ENCODE measurements at regions not wholly inside any gene's neighbourhood (a gene's known extent, or its start where the extent isn't known, plus 50 kb on each side); places are given as distances from the start of the nearest gene placed in this dataset.

DNA sequence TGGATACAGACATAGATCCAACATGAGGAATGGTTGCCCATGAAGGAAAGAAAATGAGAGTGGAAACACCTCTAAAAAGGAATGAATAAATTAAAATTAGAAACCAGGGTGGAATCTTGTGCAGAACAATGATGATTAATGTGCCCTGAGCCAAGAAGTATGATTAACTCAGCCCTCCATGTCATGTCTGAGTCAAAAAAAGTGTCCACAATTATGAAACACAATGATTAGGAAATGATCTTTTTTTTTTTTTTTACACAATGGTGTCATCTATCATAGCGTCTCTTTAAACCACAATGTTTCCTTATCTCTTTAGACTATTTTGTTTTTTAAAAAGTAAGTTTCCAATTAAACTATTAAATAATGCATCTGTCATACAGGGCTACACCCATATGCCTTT lies 78.9 kb upstream of the RAB4A start:
- Histone ChIP-seq H3K4me1 (ENCODE audit: control insufficient read depth, insufficient read depth, low read length) (peaks cover 38% of the 10 kb centered on the region), H3K36me3 (ENCODE audit: control insufficient read depth, insufficient read depth, low read length, severe bottlenecking) (no peaks in the 10 kb centered on the region), H3K4me3 (ENCODE audit: low read length) (no peak overlapping the region), H3K9ac (ENCODE audit: low read length) (no peak overlapping the region), H3K27me3 (replicated peaks; ENCODE audit: control insufficient read depth, insufficient read depth, low read length) (no peaks in the 10 kb centered on the region), H3K9me3 (ENCODE audit: control insufficient read depth, low read length) (no peaks in the 10 kb centered on the region)
- DNase-seq (ENCODE audit: low read depth): peak; percentile 53

DNA sequence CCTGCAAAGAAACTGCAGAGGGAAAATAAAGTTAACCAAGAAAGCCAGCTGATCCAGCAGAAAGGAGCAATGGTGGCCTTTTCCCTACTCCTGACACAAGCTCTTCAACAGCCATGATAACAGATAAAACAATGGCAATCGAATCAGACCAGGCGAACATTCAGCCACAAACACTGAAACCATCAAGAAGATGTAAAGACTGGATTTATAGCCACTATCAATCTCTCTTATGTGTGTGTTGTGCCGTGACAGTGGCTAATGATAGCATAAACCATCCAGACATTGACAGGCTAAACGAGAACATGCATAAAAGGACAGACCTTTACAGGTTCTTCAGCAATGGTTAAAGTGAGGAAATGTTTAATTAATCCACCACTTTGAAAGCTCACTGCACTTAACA lies 78.1 kb upstream of the RAB4A start:
- DNase-seq (ENCODE audit: low read depth): no peak
- no peak overlapping the region for H3K4me3 ChIP-seq (ENCODE audit: low read length)
- no peaks in the 10 kb centered on the region for H3K27me3 ChIP-seq (replicated peaks; ENCODE audit: control insufficient read depth, insufficient read depth, low read length)
- no peaks in the 10 kb centered on the region for H3K36me3 ChIP-seq (ENCODE audit: control insufficient read depth, insufficient read depth, low read length, severe bottlenecking)
- H3K9ac ChIP-seq (ENCODE audit: low read length): no peak overlapping the region
- H3K4me1 ChIP-seq (ENCODE audit: control insufficient read depth, insufficient read depth, low read length): peaks cover 43% of the 10 kb centered on the region
- no peaks in the 10 kb centered on the region for H3K9me3 ChIP-seq (ENCODE audit: control insufficient read depth, low read length)

DNA sequence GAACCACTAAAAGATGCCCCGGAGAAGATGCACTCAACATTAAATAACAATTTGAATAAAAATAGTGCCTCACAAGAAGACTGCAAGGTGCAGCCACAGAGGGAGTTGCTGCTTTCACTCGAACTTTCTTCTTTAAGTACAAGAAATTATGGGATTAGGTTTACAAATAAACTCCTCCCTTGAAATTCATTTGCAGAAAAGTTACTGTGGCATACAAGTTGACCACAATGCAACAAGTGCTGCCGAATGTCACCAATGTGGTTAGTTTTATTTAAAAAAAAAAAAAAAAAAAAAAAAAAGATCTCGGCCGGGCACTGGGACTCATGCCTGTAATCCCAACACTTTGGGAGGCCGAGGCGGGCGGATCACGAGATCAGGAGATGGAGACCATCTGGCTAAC lies 76.8 kb upstream of the RAB4A start:
- peaks cover 41% of the 10 kb centered on the region for H3K4me1 ChIP-seq (ENCODE audit: control insufficient read depth, insufficient read depth, low read length)
- no peaks in the 10 kb centered on the region for H3K36me3 ChIP-seq (ENCODE audit: control insufficient read depth, insufficient read depth, low read length, severe bottlenecking)
- DNase-seq (ENCODE audit: low read depth): no peak
- H3K4me3 ChIP-seq (ENCODE audit: low read length): no peak overlapping the region
- no peaks in the 10 kb centered on the region for H3K27me3 ChIP-seq (replicated peaks; ENCODE audit: control insufficient read depth, insufficient read depth, low read length)
- H3K9me3 ChIP-seq (ENCODE audit: control insufficient read depth, low read length): no peaks in the 10 kb centered on the region
- no peak overlapping the region for H3K9ac ChIP-seq (ENCODE audit: low read length)

DNA sequence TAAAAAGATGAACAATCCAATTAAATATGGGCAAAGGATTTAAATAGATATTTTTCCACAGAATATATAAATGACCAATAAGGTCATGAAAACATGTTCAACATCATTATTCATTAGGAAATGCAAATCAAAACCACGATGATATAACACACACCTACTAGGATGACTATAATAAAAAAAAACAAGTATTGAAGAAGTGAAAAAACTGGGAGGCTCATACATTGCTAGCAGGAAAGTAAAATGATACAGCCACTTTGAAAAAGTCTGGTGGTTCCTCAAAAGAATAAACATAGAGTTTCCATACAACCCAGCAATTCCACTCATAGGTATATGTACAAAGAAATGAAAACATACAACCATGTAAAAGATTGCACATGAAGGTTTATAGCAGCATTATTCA lies 75.7 kb upstream of the RAB4A start:
- no peak for DNase-seq (ENCODE audit: low read depth)
- H3K9ac ChIP-seq (ENCODE audit: low read length): no peak overlapping the region

DNA sequence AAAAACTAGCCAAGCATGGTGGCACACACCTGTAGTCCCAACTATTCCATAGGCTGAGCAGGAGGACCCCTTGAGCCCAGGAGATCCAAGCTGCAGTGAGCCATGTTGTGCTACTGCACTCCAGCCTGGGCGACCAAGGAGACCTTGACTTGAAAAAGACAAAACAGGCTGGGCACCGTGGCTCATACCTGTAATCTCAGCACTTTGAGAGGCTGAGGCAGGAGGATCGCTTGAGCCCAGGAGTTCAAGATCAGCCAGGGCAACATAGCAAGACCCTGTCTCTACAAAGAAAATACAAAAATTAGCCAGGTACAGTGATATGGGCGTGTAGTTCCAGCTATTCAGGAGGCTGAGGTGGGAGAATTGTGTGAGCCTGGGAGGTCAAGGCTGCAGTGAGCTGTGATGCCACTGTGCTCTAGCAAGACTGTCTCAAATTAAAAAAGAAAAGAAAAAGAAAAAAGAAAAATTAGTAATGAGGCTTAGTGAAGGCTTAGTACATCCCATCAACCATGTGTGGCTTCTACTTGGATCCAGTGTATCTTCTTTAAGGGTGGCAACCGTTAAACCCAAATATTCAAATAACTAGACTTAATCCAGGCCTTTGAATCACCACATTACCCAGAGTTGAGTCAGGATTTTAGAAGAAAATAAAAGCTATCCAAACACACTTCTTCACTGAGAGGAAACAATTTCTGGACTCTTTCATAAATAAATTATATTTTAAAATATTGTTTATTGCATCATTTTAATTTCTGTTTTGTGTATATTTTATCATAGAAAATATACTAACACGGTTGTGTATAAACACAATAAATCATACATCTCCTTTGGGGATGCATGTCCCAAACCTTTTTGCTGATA lies 74.3 kb upstream of the RAB4A start:
- H3K4me3 ChIP-seq (ENCODE audit: low read length): no peak overlapping the region

More for the DNA sequence above, 75.7 kb upstream of the RAB4A start:
- no peaks in the 10 kb centered on the region for H3K9me3 ChIP-seq (ENCODE audit: control insufficient read depth, low read length)
- no peaks in the 10 kb centered on the region for H3K27me3 ChIP-seq (replicated peaks; ENCODE audit: control insufficient read depth, insufficient read depth, low read length)
- H3K36me3 ChIP-seq (ENCODE audit: control insufficient read depth, insufficient read depth, low read length, severe bottlenecking): no peaks in the 10 kb centered on the region
- peaks cover 38% of the 10 kb centered on the region for H3K4me1 ChIP-seq (ENCODE audit: control insufficient read depth, insufficient read depth, low read length)
- no peak overlapping the region for H3K4me3 ChIP-seq (ENCODE audit: low read length)

DNA sequence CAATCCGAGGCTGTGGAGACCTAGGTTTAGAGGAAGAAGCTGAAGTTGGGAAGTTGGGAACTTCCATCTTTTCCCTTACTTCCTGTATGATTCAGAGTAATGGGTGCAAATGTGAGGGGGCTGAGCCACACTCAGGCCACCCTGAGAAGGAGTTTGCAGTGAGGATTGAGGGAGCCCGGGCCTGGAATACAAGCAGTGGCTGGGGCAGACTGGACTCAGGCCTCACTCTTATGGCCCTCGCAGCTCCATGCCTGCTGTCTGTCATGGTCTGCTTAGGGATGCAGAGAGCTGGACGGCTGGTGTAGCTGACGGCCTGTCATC lies 73.7 kb upstream of the RAB4A start:
- H3K9ac ChIP-seq (ENCODE audit: low read length): no peak overlapping the region
- no peak for DNase-seq (ENCODE audit: low read depth)
- peaks cover 21% of the 10 kb centered on the region for H3K4me1 ChIP-seq (ENCODE audit: control insufficient read depth, insufficient read depth, low read length)
- H3K9me3 ChIP-seq (ENCODE audit: control insufficient read depth, low read length): no peaks in the 10 kb centered on the region
- H3K27me3 ChIP-seq (replicated peaks; ENCODE audit: control insufficient read depth, insufficient read depth, low read length): no peaks in the 10 kb centered on the region
- no peak overlapping the region for H3K4me3 ChIP-seq (ENCODE audit: low read length)
- H3K36me3 ChIP-seq (ENCODE audit: control insufficient read depth, insufficient read depth, low read length, severe bottlenecking): no peaks in the 10 kb centered on the region

More for the DNA sequence above, 74.3 kb upstream of the RAB4A start:
- H3K9ac ChIP-seq (ENCODE audit: low read length): no peak overlapping the region
- H3K27me3 ChIP-seq (replicated peaks; ENCODE audit: control insufficient read depth, insufficient read depth, low read length): no peaks in the 10 kb centered on the region
- no peaks in the 10 kb centered on the region for H3K9me3 ChIP-seq (ENCODE audit: control insufficient read depth, low read length)
- no peaks in the 10 kb centered on the region for H3K36me3 ChIP-seq (ENCODE audit: control insufficient read depth, insufficient read depth, low read length, severe bottlenecking)
- DNase-seq (ENCODE audit: low read depth): peak; percentile 42
- H3K4me1 ChIP-seq (ENCODE audit: control insufficient read depth, insufficient read depth, low read length): peaks cover 24% of the 10 kb centered on the region

DNA sequence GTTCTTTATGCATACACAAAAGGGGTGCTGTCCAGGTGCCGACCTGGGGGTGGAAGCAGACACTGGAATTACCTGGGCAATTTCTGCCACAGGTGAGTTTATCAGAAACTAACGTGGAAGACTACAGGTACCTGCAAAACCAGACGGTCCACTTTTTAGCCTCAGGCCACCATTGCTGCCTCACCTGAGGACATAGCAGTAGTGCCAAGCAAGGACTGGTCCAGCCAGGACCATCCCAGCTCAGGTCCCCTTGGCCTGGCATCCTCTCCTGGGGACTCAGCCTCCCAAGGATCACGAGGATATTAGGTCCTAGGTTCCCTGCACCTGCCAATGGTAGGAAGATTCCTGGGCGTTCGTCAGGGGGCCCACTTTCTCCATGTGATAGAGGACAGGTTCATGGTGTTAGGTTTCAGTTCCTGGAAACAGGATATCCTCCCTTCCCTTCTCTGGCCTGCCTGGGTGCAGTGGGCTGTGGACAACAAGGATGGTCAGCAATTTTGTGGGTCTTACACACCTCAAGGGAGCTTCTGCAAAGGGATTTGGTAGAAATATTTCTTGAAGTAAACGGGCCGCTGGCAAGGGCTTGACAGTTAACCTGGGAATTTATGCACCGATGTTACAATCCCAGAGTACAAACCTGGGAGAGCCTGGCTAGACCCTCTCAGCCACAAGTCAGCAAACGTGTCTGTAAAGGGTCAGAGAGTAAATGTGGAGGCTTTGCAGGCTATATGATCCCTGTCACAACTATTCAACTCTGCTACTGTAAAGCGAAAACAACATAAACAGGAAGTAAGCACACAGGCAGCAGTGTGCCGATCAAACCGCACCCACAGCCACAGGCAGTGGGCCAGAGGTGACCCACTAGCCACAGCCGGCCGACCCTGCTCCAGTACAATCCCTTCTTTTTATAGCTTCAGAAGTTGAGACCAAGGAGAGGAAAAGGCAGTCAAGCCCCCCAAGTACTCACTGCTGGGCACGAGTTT lies 71.4 kb upstream of the RAB4A start:
- Histone ChIP-seq H3K36me3 (ENCODE audit: control insufficient read depth, insufficient read depth, low read length, severe bottlenecking) (no peaks in the 10 kb centered on the region), H3K4me3 (ENCODE audit: low read length) (peak overlapping the region; percentile 22), H3K9ac (ENCODE audit: low read length) (peak overlapping the region; percentile 16), H3K9me3 (ENCODE audit: control insufficient read depth, low read length) (no peaks in the 10 kb centered on the region), H3K27me3 (replicated peaks; ENCODE audit: control insufficient read depth, insufficient read depth, low read length) (no peaks in the 10 kb centered on the region), H3K4me1 (ENCODE audit: control insufficient read depth, insufficient read depth, low read length) (peaks cover 15% of the 10 kb centered on the region)
- DNase-seq (ENCODE audit: low read depth): no peak

DNA sequence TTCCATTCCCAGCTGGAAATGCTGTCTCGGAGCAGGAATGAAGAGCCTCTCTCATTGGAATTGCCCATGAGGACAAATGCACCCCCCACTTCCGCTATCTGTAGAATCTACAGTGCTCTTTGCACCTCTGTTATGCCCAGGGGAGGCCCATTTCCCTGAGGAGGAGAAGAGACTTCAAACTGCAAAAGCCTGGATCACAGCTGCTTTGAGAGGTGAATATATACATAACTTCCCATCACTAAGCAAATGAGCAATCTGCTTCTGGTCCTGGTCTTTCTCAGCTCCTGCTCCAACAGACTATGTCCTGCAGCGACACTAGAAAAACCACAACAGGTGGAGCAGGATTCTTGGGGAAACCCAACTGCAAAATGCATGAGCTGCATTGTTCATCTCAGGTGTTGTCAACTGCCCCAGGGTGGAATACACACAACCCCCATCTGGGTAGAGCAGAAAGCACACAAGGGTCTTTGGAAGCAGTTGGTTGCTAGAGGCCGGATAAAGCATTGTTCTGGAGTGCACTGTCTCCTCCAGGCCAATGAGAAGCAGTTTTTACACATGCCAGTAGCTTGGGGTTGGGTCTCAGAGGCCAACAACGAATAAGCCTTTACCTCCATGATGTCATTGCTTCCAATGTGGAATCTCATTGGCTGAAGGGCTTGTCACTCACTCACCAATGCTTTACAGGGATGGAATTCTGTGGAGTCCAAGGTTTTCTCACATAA lies 67.7 kb upstream of the RAB4A start:
- no peaks in the 10 kb centered on the region for H3K36me3 ChIP-seq (ENCODE audit: control insufficient read depth, insufficient read depth, low read length, severe bottlenecking)
- peaks cover 25% of the 10 kb centered on the region for H3K4me1 ChIP-seq (ENCODE audit: control insufficient read depth, insufficient read depth, low read length)
- no peaks in the 10 kb centered on the region for H3K9me3 ChIP-seq (ENCODE audit: control insufficient read depth, low read length)
- no peak overlapping the region for H3K4me3 ChIP-seq (ENCODE audit: low read length)
- no peak overlapping the region for H3K9ac ChIP-seq (ENCODE audit: low read length)
- H3K27me3 ChIP-seq (replicated peaks; ENCODE audit: control insufficient read depth, insufficient read depth, low read length): no peaks in the 10 kb centered on the region
- DNase-seq (ENCODE audit: low read depth): no peak

DNA sequence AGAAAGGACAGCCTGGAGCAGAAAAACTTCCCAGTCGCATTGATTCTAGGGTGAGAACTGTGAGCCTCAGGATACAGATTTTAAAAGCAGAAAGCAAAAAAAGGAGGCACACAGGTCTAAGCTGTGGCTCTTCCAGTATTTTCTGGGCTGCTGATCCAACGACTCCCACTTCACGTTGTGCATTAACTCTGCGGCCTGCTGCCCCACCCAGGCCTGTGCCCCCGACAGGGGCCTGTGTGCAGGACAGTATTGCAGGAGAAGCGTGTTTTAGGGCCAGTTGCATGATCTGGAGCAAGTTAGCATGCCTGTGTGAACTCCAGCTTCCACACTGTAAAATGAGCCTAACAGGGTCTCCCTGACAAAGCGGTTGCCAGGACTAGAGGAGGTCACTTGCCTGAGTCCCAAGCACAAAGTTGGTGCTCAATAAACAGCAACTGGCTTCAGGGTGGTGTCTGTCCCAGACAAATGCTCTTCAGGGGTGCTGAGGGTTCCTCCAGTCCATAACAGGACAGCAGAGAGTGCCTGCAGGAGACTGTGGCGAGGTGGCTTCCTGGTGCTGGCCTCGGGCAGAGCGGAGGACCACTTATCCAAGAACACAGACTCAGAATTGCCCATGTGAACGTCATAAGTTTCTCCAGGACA lies 66.8 kb upstream of the RAB4A start:
- peaks cover 25% of the 10 kb centered on the region for H3K4me1 ChIP-seq (ENCODE audit: control insufficient read depth, insufficient read depth, low read length)
- H3K4me3 ChIP-seq (ENCODE audit: low read length): no peak overlapping the region
- no peaks in the 10 kb centered on the region for H3K27me3 ChIP-seq (replicated peaks; ENCODE audit: control insufficient read depth, insufficient read depth, low read length)
- no peak for DNase-seq (ENCODE audit: low read depth)
- H3K9ac ChIP-seq (ENCODE audit: low read length): no peak overlapping the region
- H3K9me3 ChIP-seq (ENCODE audit: control insufficient read depth, low read length): no peaks in the 10 kb centered on the region
- H3K36me3 ChIP-seq (ENCODE audit: control insufficient read depth, insufficient read depth, low read length, severe bottlenecking): no peaks in the 10 kb centered on the region

DNA sequence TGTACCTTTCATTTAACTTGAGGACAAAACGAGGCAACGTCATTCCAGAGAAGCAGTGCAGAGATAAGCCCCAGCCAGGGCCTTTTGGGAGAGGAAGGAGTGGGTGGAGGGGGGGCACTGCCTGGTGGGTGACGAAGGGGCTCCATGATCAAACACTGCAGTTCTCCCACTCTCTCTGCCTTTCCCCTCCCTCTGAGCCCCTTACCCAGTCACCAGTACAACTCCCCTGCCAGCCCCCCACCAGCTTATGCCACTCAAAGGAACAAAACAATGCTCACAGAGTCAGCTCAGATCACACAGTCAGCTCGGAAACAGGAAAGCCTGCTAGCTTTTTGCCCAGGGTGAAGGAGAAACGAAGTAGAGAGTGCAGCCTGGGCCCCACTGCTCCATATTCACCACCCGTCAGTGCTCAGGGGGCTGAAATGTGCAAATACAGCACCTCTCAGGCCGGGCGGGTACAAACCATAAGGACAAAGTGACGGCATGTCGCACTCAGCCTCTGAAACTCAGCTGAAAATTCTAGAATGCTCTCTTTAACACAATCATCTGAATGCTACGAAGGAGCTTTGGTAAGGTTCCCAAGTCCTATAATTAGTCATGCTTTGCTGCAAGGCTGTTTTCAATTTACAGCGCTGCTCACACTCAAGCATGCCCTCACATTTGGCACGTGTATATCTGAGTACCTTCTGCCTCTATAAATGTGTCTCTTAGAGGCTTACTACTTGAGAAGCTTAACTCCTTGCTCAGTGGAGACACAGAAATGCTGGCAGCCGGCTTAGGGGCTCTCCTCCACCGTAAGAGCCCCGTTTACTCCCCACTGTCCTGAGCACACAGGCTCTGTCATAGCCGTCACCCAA lies 65.8 kb upstream of the RAB4A start:
- Histone ChIP-seq H3K27me3 (replicated peaks; ENCODE audit: control insufficient read depth, insufficient read depth, low read length) (no peaks in the 10 kb centered on the region), H3K36me3 (ENCODE audit: control insufficient read depth, insufficient read depth, low read length, severe bottlenecking) (no peaks in the 10 kb centered on the region), H3K4me1 (ENCODE audit: control insufficient read depth, insufficient read depth, low read length) (peaks cover 18% of the 10 kb centered on the region), H3K4me3 (ENCODE audit: low read length) (peak overlapping the region; percentile 39), H3K9me3 (ENCODE audit: control insufficient read depth, low read length) (no peaks in the 10 kb centered on the region), H3K9ac (ENCODE audit: low read length) (peak overlapping the region; percentile 74)
- peak; percentile 81 for DNase-seq (ENCODE audit: low read depth)
